ENCODE measurements at regions not wholly inside any gene's neighbourhood (a gene's known extent, or its start where the extent isn't known, plus 50 kb on each side); places are given as distances from the start of the nearest gene placed in this dataset.
"Not testable (repeated sequence)": the region's sequence is repeated elsewhere in the genome, so short reads cannot be mapped to it uniquely, and the experiment has no call there.

- Histone ChIP-seq H3K27me3 (ENCODE audit: control insufficient read depth in 1 of 2, insufficient read depth in 2 of 2, low read length in 1 of 2) (no peaks in the 10 kb centered on the region), H3K9me3 (ENCODE audit: control insufficient read depth, low read length) (no peaks in the 10 kb centered on the region), H3K36me3 (ENCODE audit: control insufficient read depth in 1 of 2, insufficient read depth in 2 of 2, low read length in 1 of 2) (no peaks in the 10 kb centered on the region), H3K4me1 (ENCODE audit: control insufficient read depth in 1 of 2, insufficient read depth in 2 of 2, low read length in 2 of 2) (no peaks in the 10 kb centered on the region), H3K27ac (ENCODE audit: low read depth in 1 of 2, low read length in 2 of 2) (no peak overlapping the region), H3K4me3 (ENCODE audit: low read length in 2 of 2) (no peak overlapping the region)
- intact Hi-C loops (cut with DNase I) = no loop called here
- ATAC-seq (ENCODE audit: low FRiP score) = peak; percentile 35
- DNase-seq = no peak
- 36 to 48% methylated on average over 1 of the region's 1 CpG for WGBS, 2 donors
Measured at GRCh38 chr4:104630272-104630671, 135.6 kb upstream of the CXXC4 start.

GRCh38 chr4:104631000-104631399, 136.3 kb upstream of the CXXC4 start:
- WGBS, 2 donors = 85 to 97% methylated on average over 1 of the region's 1 CpG
- no peaks in the 10 kb centered on the region for H3K36me3 ChIP-seq (ENCODE audit: control insufficient read depth in 1 of 2, insufficient read depth in 2 of 2, low read length in 1 of 2)
- intact Hi-C loops (cut with DNase I) = no loop called here
- H3K27me3 ChIP-seq (ENCODE audit: control insufficient read depth in 1 of 2, insufficient read depth in 2 of 2, low read length in 1 of 2) = no peaks in the 10 kb centered on the region
- no peak overlapping the region for H3K27ac ChIP-seq (ENCODE audit: low read depth in 1 of 2, low read length in 2 of 2)
- ATAC-seq (ENCODE audit: low FRiP score) (no peak), DNase-seq (no peak)
- no peaks in the 10 kb centered on the region for H3K4me1 ChIP-seq (ENCODE audit: control insufficient read depth in 1 of 2, insufficient read depth in 2 of 2, low read length in 2 of 2)
- no peaks in the 10 kb centered on the region for H3K9me3 ChIP-seq (ENCODE audit: control insufficient read depth, low read length)
- no peak overlapping the region for H3K4me3 ChIP-seq (ENCODE audit: low read length in 2 of 2)

- Histone ChIP-seq H3K4me1 (ENCODE audit: control insufficient read depth in 1 of 2, insufficient read depth in 2 of 2, low read length in 2 of 2) (no peaks in the 10 kb centered on the region), H3K27ac (ENCODE audit: low read depth in 1 of 2, low read length in 2 of 2) (no peak overlapping the region), H3K9me3 (ENCODE audit: control insufficient read depth, low read length) (no peaks in the 10 kb centered on the region), H3K4me3 (ENCODE audit: low read length in 2 of 2) (no peak overlapping the region), H3K36me3 (ENCODE audit: control insufficient read depth in 1 of 2, insufficient read depth in 2 of 2, low read length in 1 of 2) (no peaks in the 10 kb centered on the region), H3K27me3 (ENCODE audit: control insufficient read depth in 1 of 2, insufficient read depth in 2 of 2, low read length in 1 of 2) (no peaks in the 10 kb centered on the region)
- WGBS, 2 donors = 51 to 52% methylated on average over 3 of the region's 3 CpGs
- no peak for DNase-seq
- intact Hi-C loops (cut with DNase I) = no loop called here
- ATAC-seq (ENCODE audit: low FRiP score) = no peak
Measured at GRCh38 chr4:104641418-104641817, 146.7 kb upstream of the CXXC4 start.

GRCh38 chr4:104642521-104642920, 147.8 kb upstream of the CXXC4 start:
- no peaks in the 10 kb centered on the region for H3K4me1 ChIP-seq (ENCODE audit: control insufficient read depth in 1 of 2, insufficient read depth in 2 of 2, low read length in 2 of 2)
- H3K27ac ChIP-seq (ENCODE audit: low read depth in 1 of 2, low read length in 2 of 2) = no peak overlapping the region
- DNase-seq = no peak
- no peak overlapping the region for H3K4me3 ChIP-seq (ENCODE audit: low read length in 2 of 2)
- ATAC-seq (ENCODE audit: low FRiP score) = no peak
- intact Hi-C loops (cut with DNase I) = no loop called here
- no peaks in the 10 kb centered on the region for H3K36me3 ChIP-seq (ENCODE audit: control insufficient read depth in 1 of 2, insufficient read depth in 2 of 2, low read length in 1 of 2)
- H3K9me3 ChIP-seq (ENCODE audit: control insufficient read depth, low read length) = no peaks in the 10 kb centered on the region
- H3K27me3 ChIP-seq (ENCODE audit: control insufficient read depth in 1 of 2, insufficient read depth in 2 of 2, low read length in 1 of 2) = no peaks in the 10 kb centered on the region
- 60 to 61% methylated on average over 3 of the region's 3 CpGs for WGBS, 2 donors

- intact Hi-C loops (cut with DNase I) = no loop called here
- no peaks in the 10 kb centered on the region for H3K27me3 ChIP-seq (ENCODE audit: control insufficient read depth in 1 of 2, insufficient read depth in 2 of 2, low read length in 1 of 2)
- no peak for DNase-seq
- H3K27ac ChIP-seq (ENCODE audit: low read depth in 1 of 2, low read length in 2 of 2) = no peak overlapping the region
- no peaks in the 10 kb centered on the region for H3K9me3 ChIP-seq (ENCODE audit: control insufficient read depth, low read length)
- no peaks in the 10 kb centered on the region for H3K36me3 ChIP-seq (ENCODE audit: control insufficient read depth in 1 of 2, insufficient read depth in 2 of 2, low read length in 1 of 2)
- WGBS, 2 donors = 85 to 86% methylated on average over 3 of the region's 3 CpGs
- H3K4me1 ChIP-seq (ENCODE audit: control insufficient read depth in 1 of 2, insufficient read depth in 2 of 2, low read length in 2 of 2) = no peaks in the 10 kb centered on the region
- no peak for ATAC-seq (ENCODE audit: low FRiP score)
- no peak overlapping the region for H3K4me3 ChIP-seq (ENCODE audit: low read length in 2 of 2)
Measured at GRCh38 chr4:104643805-104644204, 149.1 kb upstream of the CXXC4 start.

- Histone ChIP-seq H3K4me1 (ENCODE audit: control insufficient read depth in 1 of 2, insufficient read depth in 2 of 2, low read length in 2 of 2) (no peaks in the 10 kb centered on the region), H3K4me3 (ENCODE audit: low read length in 2 of 2) (no peak overlapping the region), H3K9me3 (ENCODE audit: control insufficient read depth, low read length) (peaks cover 2% of the 10 kb centered on the region), H3K27me3 (ENCODE audit: control insufficient read depth in 1 of 2, insufficient read depth in 2 of 2, low read length in 1 of 2) (no peaks in the 10 kb centered on the region), H3K27ac (ENCODE audit: low read depth in 1 of 2, low read length in 2 of 2) (no peak overlapping the region), H3K36me3 (ENCODE audit: control insufficient read depth in 1 of 2, insufficient read depth in 2 of 2, low read length in 1 of 2) (no peaks in the 10 kb centered on the region)
- WGBS, 2 donors = 89 to 93% methylated on average over 1 of the region's 1 CpG
- DNase-seq (no peak), ATAC-seq (ENCODE audit: low FRiP score) (no peak)
- intact Hi-C loops (cut with DNase I) = no loop called here
Measured at GRCh38 chr4:104649631-104650030, 154.9 kb upstream of the CXXC4 start.

GRCh38 chr4:104662269-104662668, 167.6 kb upstream of the CXXC4 start:
- H3K4me3 ChIP-seq (ENCODE audit: low read length in 2 of 2); ATAC-seq (ENCODE audit: low FRiP score); H3K4me1 ChIP-seq (ENCODE audit: control insufficient read depth in 1 of 2, insufficient read depth in 2 of 2, low read length in 2 of 2); intact Hi-C loops (cut with DNase I); H3K27me3 ChIP-seq (ENCODE audit: control insufficient read depth in 1 of 2, insufficient read depth in 2 of 2, low read length in 1 of 2); H3K9me3 ChIP-seq (ENCODE audit: control insufficient read depth, low read length); H3K27ac ChIP-seq (ENCODE audit: low read depth in 1 of 2, low read length in 2 of 2); H3K36me3 ChIP-seq (ENCODE audit: control insufficient read depth in 1 of 2, insufficient read depth in 2 of 2, low read length in 1 of 2); DNase-seq: not testable (repeated sequence)
- WGBS, 2 donors = 88 to 93% methylated on average over 3 of the region's 3 CpGs

GRCh38 chr4:104677116-104677515, 182.4 kb upstream of the CXXC4 start:
- H3K4me1 ChIP-seq (ENCODE audit: control insufficient read depth in 1 of 2, insufficient read depth in 2 of 2, low read length in 2 of 2) = no peaks in the 10 kb centered on the region
- no peaks in the 10 kb centered on the region for H3K27me3 ChIP-seq (ENCODE audit: control insufficient read depth in 1 of 2, insufficient read depth in 2 of 2, low read length in 1 of 2)
- no peak overlapping the region for H3K27ac ChIP-seq (ENCODE audit: low read depth in 1 of 2, low read length in 2 of 2)
- WGBS, 2 donors = 47 to 60% methylated on average over 3 of the region's 3 CpGs
- ATAC-seq (ENCODE audit: low FRiP score) = no peak
- no peak overlapping the region for H3K4me3 ChIP-seq (ENCODE audit: low read length in 2 of 2)
- intact Hi-C loops (cut with DNase I) = no loop called here
- no peak for DNase-seq
- H3K9me3 ChIP-seq (ENCODE audit: control insufficient read depth, low read length) = no peaks in the 10 kb centered on the region
- no peaks in the 10 kb centered on the region for H3K36me3 ChIP-seq (ENCODE audit: control insufficient read depth in 1 of 2, insufficient read depth in 2 of 2, low read length in 1 of 2)

GRCh38 chr4:104682311-104682710, 187.6 kb upstream of the CXXC4 start:
- H3K9me3 ChIP-seq (ENCODE audit: control insufficient read depth, low read length) = peaks cover 2% of the 10 kb centered on the region
- no peaks in the 10 kb centered on the region for H3K36me3 ChIP-seq (ENCODE audit: control insufficient read depth in 1 of 2, insufficient read depth in 2 of 2, low read length in 1 of 2)
- DNase-seq = no peak
- intact Hi-C loops (cut with DNase I) = no loop called here
- no peaks in the 10 kb centered on the region for H3K27me3 ChIP-seq (ENCODE audit: control insufficient read depth in 1 of 2, insufficient read depth in 2 of 2, low read length in 1 of 2)
- no peak for ATAC-seq (ENCODE audit: low FRiP score)
- H3K27ac ChIP-seq (ENCODE audit: low read depth in 1 of 2, low read length in 2 of 2) = no peak overlapping the region
- 76 to 77% methylated on average over 1 of the region's 1 CpG for WGBS, 2 donors
- no peaks in the 10 kb centered on the region for H3K4me1 ChIP-seq (ENCODE audit: control insufficient read depth in 1 of 2, insufficient read depth in 2 of 2, low read length in 2 of 2)
- no peak overlapping the region for H3K4me3 ChIP-seq (ENCODE audit: low read length in 2 of 2)

All from aorta (tissue), 5 donors.